Neural cell (in vitro differentiated cells): ENCODE measurements at regions not wholly inside any gene's neighbourhood (a gene's known extent, or its start where the extent isn't known, plus 50 kb on each side); places are given as distances from the start of the nearest gene placed in this dataset.

Experiments used
- EZH2 ChIP-seq: fragments of 200-600, 300-800 bp; shearing (Covaris generic), sonication (generic); IDR thresholded peaks from 2 replicates; pipeline ENCODE4 v1.6.1; 2014; ENCODE audit warnings: antibody characterized with exemption, low read length, borderline replicate concordance, mild to moderate bottlenecking; ENCODE audit not compliant: insufficient read depth, poor library complexity, severe bottlenecking
- POLR2AphosphoS5 ChIP-seq: IDR thresholded peaks from 2 replicates; pipeline ENCODE4 v1.6.1; 2012
- RAD21 ChIP-seq: fragments of 450-650 bp; conservative IDR thresholded peaks from 2 replicates; pipeline ENCODE4 v1.6.1; 2014; ENCODE audit warnings: antibody characterized with exemption, mild to moderate bottlenecking, moderate library complexity
- SMC3 ChIP-seq: fragments of 450-650 bp; conservative IDR thresholded peaks from 2 replicates; pipeline ENCODE4 v1.6.1; 2014; ENCODE audit warnings: antibody characterized with exemption, mild to moderate bottlenecking, moderate library complexity; ENCODE audit not compliant: poor library complexity
- TAF1 ChIP-seq: IDR thresholded peaks from 2 replicates; pipeline ENCODE4 v1.6.1; 2012; ENCODE audit warnings: low read depth
- TF ChIP-seq, protein P1 (sequence below): fragments of 450-650 bp; IDR thresholded peaks from 2 replicates; pipeline ENCODE4 v1.5.1; 2014; ENCODE audit warnings: antibody characterized with exemption, mild to moderate bottlenecking, moderate library complexity; ENCODE audit not compliant: poor library complexity, severe bottlenecking

DNA sequence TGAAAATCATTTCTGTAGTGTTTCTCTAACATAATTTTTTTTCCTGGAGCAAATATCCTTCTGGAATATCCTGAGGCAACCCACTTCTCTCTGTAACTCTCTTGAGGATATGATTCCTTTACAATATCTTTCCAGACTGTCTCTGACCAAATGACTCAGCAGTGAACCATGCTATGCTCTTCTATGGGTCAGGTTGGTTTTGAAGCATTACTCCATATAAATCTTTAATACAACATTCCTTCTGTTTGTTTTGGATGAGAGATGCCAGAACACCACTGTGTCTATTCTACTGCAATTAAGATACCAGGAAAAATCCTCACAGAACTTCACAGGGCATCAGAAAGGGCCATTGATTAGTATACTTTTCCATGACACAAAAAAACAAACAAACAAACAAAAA is 626.4 kb upstream of the ZNF385D start:
- TF ChIP-seq, protein P1, sequence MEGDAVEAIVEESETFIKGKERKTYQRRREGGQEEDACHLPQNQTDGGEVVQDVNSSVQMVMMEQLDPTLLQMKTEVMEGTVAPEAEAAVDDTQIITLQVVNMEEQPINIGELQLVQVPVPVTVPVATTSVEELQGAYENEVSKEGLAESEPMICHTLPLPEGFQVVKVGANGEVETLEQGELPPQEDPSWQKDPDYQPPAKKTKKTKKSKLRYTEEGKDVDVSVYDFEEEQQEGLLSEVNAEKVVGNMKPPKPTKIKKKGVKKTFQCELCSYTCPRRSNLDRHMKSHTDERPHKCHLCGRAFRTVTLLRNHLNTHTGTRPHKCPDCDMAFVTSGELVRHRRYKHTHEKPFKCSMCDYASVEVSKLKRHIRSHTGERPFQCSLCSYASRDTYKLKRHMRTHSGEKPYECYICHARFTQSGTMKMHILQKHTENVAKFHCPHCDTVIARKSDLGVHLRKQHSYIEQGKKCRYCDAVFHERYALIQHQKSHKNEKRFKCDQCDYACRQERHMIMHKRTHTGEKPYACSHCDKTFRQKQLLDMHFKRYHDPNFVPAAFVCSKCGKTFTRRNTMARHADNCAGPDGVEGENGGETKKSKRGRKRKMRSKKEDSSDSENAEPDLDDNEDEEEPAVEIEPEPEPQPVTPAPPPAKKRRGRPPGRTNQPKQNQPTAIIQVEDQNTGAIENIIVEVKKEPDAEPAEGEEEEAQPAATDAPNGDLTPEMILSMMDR = no peak
- TF ChIP-seq POLR2AphosphoS5 (no peak), RAD21 (no peak), TAF1 (no peak), EZH2 (no peak), SMC3 (no peak)
